Dedifferentiated amniotic fluid mesenchymal stem cell (primary cell): ENCODE measurements at regions not wholly inside any gene's neighbourhood (a gene's known extent, or its start where the extent isn't known, plus 50 kb on each side); places are given as distances from the start of the nearest gene placed in this dataset.
"Not testable (repeated sequence)": the region's sequence is repeated elsewhere in the genome, so short reads cannot be mapped to it uniquely, and the experiment has no call there.

Experiments used
- DNase-seq: peaks from one replicate; pipeline ENCODE4 v3.0.0-alpha.2; 2016; ENCODE audit errors: extremely low spot score

GRCh38 chrX:40788698-40789097 lies 53.4 kb upstream of the MED14 start:
- not testable (repeated sequence) for DNase-seq

GRCh38 chrX:40792433-40792832 lies 57.1 kb upstream of the MED14 start:
- no peak for DNase-seq

DNA sequence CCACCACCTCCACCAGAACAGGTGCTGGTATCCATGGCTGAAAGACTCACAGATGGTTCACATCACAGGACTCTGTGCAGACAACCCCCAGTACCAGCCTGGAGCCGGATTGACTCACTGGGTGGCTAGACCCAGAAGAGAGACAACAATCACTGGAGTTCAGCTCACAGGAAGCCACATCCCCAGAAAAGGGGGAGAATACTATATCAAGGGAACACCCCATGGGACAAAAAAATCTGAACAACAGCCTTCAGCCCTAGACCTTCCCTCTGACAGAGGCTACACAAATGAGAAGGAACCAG lies 59.4 kb upstream of the MED14 start:
- not testable (repeated sequence) for DNase-seq

DNA sequence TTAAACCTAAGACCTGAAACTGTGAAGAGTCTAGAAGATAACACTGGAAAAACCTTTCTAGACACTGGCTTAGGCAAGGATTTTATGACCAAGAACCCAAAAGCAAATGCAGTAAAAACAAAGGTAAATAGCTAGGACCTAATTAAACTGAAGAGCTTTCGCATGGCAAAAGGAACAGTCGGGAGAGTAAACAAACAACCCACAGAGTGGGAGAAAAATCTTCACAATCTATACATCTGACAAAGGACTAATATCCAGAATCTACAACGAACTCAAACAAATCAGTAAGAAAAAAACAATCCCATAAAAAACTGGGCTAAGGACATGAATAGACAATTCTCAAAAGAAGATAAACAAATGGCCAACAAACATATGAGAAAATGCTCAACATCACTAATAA lies 64.4 kb upstream of the MED14 start:
- DNase-seq: not testable (repeated sequence)

- DNase-seq: no peak
These were observed 70.1 kb upstream of the MED14 start for GRCh38 chrX:40805404-40805803.

DNA sequence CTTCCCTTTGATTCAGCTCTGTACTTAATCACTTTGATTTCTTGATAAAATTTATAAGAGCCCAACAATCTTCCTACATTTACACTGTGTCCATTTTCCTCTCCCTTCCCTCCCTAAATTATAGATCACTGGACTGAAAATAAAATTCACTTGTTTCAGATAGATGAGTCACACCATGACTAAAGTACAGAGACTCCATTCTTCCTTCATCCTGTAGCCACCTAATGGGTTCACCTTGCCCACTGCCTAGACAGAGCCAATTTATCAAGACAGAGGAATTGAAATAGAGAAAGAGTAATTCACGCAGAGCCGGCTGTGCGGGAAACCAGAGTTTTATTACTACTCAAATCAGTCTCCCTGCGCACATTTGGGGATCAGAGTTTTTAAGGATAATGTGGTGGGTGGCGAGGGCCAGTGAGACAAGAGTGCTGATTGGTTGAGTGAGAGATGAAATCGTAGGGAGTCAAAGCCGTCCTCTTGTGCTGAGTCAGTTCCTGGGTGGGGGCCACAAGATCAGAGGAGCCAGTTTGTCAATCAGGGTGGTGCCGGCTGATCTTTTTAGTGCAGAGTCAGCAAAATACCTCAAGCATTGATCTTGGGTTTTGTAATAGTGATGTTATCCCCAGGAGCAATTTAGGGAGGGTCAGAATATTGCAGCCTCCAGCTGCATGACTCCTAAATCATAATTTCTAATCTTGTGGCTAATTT lies 71.3 kb upstream of the MED14 start:
- no peak for DNase-seq

- no peak for DNase-seq
These were observed 72.0 kb upstream of the MED14 start for GRCh38 chrX:40807384-40807783.

DNA sequence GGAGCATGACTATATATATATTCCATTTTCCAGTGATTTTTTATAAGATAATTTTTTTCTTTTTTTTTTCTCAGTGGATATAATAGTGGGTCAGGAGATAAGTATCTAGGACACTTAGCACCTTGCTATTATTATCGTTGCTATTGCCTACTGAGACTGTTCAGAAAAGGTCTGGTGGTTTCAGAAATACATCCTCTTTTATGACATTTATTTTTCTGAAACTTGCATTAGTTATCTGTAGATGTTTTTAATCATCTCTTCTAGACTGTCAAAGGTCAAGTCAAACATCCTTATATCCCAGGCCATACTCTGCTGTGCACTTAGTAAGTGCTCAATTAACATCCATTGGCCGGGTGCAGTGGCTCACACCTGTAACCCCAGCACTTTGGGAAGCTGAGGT lies 72.9 kb upstream of the MED14 start:
- no peak for DNase-seq

DNA sequence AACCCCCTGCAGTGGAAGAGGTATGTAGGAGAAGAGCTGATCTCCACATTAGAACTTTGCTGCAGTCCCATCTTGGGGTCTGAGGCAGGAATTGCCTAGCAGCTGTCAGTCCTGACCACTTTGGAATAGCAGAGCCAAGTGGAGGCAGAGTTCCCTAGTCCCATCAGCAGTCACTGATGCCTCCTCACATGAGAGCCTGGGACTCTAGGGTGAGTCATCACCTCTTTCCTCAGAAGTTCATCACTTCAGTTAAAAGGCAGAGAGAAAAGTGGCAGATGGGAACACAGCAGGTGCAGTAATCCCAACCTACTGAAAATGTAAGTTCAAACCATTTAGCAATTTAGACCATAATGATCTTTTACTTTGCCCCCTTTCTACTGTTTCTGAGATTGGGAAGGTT lies 73.9 kb upstream of the MED14 start:
- no peak for DNase-seq

DNA sequence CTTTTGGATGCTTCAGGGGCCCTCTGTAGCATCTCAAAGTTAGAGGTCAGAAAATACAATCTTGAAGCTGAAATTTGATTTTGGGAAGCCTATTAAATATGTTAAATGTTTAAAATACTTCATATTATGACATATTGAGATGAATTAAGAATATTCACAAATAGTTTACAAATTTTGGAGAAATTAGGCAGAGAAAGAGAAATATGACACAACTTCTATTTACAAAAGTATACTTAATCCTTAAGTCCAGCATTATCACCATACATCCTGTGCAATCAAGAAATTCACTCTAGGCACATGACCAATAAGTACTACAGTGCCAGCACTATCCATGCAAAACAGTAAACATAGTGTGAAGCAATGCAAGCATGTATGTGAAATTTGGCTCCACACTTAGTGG lies 79.7 kb upstream of the MED14 start:
- not testable (repeated sequence) for DNase-seq

GRCh38 chrX:40816906-40817305 lies 81.6 kb upstream of the MED14 start:
- DNase-seq: no peak

GRCh38 chrX:40818236-40818635 lies 82.9 kb upstream of the MED14 start:
- no peak for DNase-seq

- DNase-seq: no peak
These were observed 86.4 kb upstream of the MED14 start for GRCh38 chrX:40821780-40822179.

GRCh38 chrX:40827331-40827730 lies 92.0 kb upstream of the MED14 start:
- DNase-seq: no peak

DNA sequence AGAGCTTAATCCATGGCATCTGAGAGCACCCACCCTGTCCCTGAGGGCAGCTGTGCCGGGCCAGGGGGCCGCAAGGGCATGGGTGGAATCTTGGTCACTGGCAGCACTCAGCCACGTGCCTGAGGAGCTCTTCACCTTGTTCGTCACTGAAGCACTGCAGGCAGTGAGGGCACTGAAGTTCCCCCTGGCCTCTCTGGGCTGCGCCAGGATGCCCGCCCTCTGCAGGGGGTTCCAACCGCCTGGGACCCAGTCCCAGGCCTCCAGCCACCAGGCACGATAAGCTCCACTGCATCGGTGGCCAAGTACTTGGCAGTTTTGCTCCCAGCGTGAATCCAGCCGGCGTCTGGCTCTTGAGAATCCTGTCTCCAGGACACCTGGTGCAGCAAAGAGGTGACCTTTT lies 96.4 kb upstream of the MED14 start:
- no peak for DNase-seq

DNA sequence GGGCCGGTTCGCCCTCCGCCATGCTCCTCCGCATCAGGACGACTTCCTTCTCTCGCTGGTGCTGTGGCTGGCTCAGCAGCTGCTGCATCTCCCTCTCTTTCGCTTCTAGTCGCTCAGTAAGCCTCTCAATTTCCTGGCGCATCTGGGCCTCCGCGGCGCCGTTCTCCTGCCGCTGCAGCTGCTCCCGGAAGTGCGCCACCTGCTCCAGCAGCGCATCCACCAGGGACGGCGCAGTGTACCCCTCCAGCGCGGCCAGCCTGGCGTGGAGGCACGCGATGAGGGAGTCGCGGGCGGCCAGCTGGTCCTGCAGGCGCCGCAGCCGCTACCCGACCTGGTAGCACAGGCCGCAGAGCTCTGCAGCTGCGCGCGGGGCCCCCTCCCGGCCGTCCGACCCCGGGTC lies 97.4 kb upstream of the MED14 start:
- no peak for DNase-seq

DNA sequence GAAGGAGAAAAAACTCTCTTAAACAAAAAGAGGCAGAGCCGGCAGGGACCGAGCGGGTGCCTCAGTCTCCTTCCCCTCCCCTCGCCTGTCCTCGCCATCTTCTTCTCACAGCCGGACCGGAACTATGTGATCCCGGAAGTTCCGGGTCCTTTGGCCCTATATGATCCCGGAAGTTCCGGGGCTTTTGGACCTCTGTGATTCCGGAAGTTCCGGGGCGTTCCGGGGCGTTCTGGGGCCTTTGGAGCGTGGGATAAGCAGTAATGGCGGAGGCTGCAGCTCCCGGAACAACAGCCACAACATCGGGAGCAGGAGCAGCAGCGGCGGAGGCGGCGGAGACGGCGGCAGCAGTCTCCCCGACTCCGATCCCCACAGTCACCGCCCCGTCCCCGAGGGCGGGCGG lies 98.9 kb upstream of the MED14 start:
- no peak for DNase-seq

DNA sequence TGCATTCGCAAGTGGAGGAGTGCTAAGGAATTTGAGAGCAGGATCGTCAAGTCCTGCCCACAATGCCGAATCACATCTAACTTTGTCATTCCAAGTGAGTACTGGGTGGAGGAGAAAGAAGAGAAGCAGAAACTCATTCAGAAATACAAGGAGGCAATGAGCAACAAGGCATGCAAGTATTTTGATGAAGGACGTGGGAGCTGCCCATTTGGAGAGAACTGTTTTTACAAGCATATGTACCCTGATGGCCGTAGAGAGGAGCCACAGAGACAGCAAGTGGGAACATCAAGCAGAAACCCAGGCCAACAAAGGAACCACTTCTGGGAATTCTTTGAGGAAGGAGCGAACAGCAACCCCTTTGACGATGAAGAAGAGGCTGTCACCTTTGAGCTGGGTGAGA lies 100.2 kb upstream of the MED14 start:
- DNase-seq: no peak

- no peak for DNase-seq
These were observed 108.3 kb upstream of the MED14 start for GRCh38 chrX:40843643-40844042.

GRCh38 chrX:40844471-40844870 lies 109.1 kb upstream of the MED14 start:
- DNase-seq: no peak

- peak; percentile 70 for DNase-seq
These were observed 110.1 kb upstream of the MED14 start for GRCh38 chrX:40845331-40845911.

DNA sequence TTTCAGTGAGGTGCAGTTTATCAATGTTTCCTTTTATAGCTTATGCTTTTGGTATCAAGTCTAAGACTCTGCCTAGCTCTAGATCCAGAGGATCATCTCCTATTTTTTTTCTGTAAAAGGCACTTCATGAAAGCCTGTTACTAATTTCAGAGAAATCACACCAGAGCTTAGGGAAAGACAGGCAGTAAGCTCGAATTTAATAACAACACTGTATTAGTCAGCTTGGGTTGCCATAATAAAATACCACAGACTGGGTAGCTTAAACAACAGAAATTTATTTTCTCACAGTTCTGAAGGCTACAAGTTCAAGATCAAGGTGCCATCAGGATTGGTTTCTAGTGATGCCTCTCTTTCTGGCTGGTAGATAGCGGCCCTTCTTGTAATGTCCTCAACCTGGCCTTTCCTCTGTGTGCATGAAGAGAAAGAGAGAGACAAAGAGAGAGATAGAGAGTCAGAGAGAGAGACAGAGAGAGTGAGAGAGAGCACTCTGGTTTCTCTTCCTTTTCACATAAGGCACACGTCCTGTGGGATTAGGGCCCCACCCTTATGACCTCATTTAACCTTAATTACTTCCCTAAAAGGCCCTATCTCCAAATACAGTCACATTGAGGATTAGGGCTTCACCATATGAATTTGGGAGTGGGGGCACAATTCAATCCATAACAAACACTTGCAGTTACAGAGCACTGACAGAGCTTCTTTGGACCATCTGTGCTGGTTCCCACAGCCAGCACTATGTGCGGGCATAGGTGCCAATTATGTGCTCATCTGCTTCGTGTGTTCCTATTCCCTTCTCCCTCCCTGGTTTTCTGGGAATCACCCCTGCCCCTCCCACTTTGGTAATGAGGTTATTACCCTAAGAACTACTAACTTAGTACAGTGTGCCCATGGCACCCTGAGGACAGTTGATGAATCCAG lies 114.8 kb upstream of the MED14 start:
- DNase-seq: no peak

DNA sequence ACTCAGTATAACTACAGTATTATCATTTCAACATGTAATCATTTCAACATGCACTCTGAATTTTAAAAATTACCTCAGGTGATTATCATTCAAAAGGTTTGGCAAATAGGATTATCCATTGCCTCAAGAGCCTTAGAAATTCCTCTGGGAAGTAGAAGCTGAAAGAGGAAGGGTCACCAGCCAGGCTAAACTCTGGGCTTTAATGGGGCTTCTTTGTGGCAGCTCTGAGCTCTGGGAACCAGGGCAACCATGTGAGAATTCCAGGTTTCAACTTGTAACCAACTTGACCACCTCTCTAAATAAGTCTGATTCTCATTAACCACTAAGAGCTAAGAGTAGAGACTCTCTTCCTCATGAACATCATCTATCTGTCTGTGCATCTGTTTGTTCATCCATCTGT lies 117.2 kb upstream of the MED14 start:
- no peak for DNase-seq
